ENCODE measurements at regions not wholly inside any gene's neighbourhood (a gene's known extent, or its start where the extent isn't known, plus 50 kb on each side); places are given as distances from the start of the nearest gene placed in this dataset.

- Histone ChIP-seq H3K9me2 (ENCODE audit: insufficient read depth, low read length) (no peaks in the 10 kb centered on the region), H3K36me3 (ENCODE audit: insufficient read depth, low read length) (no peaks in the 10 kb centered on the region), H3K79me2 (ENCODE audit: insufficient read depth, low read depth, low read length) (no peaks in the 10 kb centered on the region), H3K9me3 (ENCODE audit: low read length) (no peaks in the 10 kb centered on the region), H3K4me1 (ENCODE audit: insufficient read depth, low read length, poor library complexity, severe bottlenecking) (no peaks in the 10 kb centered on the region), H2AFZ (ENCODE audit: low read length) (no peak overlapping the region), H3K4me2 (ENCODE audit: low read length) (no peak overlapping the region), H3K4me3 (ENCODE audit: low read depth, low read length, poor library complexity, severe bottlenecking) (no peak overlapping the region), H3K27ac (ENCODE audit: low read depth, low read length, poor library complexity, severe bottlenecking) (no peak overlapping the region), H4K20me1 (ENCODE audit: insufficient read depth, low read length) (no peaks in the 10 kb centered on the region)
- intact Hi-C loops (cut with micrococcal nuclease; ENCODE audit: unreplicated experiment) = no loop called here
- BruUV-seq (replicated peaks) = no TSS peak
- DNase-seq (ENCODE audit: low spot score) = no peak
- ChIA-PET POLR2A (interaction anchor here (1.1 kb wide), 1 partner anchor 14 kb away, joined by 3 read pairs; no protein-coding TSS in a partner anchor), CTCF (ENCODE audit: unreplicated experiment) (no interaction called here)
- TF ChIP-seq CTCF (conservative IDR thresholded peaks at IDR 0.05; ENCODE audit: low read length) (no peak), EZH2phosphoT487 (IDR thresholded peaks at IDR 0.05; ENCODE audit: borderline replicate concordance, low read depth, low read length) (no peak)
Measured at GRCh38 chr2:172270278-172271079, 156.9 kb upstream of the ITGA6 start.

DNA sequence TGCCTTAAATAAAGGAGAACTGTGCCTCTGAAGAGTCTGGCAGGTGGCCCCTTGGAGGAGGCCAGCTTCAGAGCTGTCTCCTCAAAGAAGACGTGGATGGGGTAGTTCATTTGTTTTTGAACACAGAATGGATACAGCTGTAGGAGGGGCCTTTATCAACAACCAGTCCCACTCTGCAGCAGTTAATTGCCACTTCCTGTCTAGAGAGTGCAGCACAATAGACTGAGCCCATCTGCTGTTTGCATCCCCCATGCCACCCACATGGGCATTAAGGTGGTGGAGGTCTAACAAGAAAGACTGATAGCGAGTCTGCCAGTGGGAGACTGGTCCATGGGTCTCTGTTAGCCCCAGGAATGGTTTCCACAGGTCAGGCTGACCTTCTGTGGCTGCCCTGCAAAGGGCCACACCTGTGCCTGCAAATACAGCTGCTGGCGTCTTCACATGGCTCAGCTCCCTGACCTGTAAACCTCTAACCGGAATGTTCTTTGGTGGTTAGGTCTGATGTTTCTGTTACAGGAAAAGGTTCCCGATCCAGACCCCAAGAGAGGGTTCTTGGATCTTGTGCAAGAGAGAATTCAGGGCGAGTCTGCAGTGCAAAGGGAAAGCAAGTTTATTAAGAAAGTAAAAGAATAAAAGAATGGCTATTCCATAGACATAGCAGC is 153.3 kb upstream of the ITGA6 start:
- H3K4me3 ChIP-seq (ENCODE audit: low read depth, low read length, poor library complexity, severe bottlenecking) = no peak overlapping the region
- TF ChIP-seq CTCF (conservative IDR thresholded peaks at IDR 0.05; ENCODE audit: low read length) (no peak), EZH2phosphoT487 (IDR thresholded peaks at IDR 0.05; ENCODE audit: borderline replicate concordance, low read depth, low read length) (no peak)
- H3K4me1 ChIP-seq (ENCODE audit: insufficient read depth, low read length, poor library complexity, severe bottlenecking) = no peaks in the 10 kb centered on the region
- no peak overlapping the region for H3K4me2 ChIP-seq (ENCODE audit: low read length)
- H3K9me2 ChIP-seq (ENCODE audit: insufficient read depth, low read length) = no peaks in the 10 kb centered on the region
- no peaks in the 10 kb centered on the region for H4K20me1 ChIP-seq (ENCODE audit: insufficient read depth, low read length)
- DNase-seq (ENCODE audit: low spot score) = no peak
- H2AFZ ChIP-seq (ENCODE audit: low read length) = no peak overlapping the region
- POLR2A ChIA-PET = no interaction called here
- no TSS peak for BruUV-seq (replicated peaks)
- H3K79me2 ChIP-seq (ENCODE audit: insufficient read depth, low read depth, low read length) = no peaks in the 10 kb centered on the region
- H3K9me3 ChIP-seq (ENCODE audit: low read length) = no peaks in the 10 kb centered on the region
- no peak overlapping the region for H3K27ac ChIP-seq (ENCODE audit: low read depth, low read length, poor library complexity, severe bottlenecking)
- intact Hi-C loops (cut with micrococcal nuclease; ENCODE audit: unreplicated experiment) = no loop called here
- no peaks in the 10 kb centered on the region for H3K36me3 ChIP-seq (ENCODE audit: insufficient read depth, low read length)
- CTCF ChIA-PET (ENCODE audit: unreplicated experiment) = no interaction called here

DNA sequence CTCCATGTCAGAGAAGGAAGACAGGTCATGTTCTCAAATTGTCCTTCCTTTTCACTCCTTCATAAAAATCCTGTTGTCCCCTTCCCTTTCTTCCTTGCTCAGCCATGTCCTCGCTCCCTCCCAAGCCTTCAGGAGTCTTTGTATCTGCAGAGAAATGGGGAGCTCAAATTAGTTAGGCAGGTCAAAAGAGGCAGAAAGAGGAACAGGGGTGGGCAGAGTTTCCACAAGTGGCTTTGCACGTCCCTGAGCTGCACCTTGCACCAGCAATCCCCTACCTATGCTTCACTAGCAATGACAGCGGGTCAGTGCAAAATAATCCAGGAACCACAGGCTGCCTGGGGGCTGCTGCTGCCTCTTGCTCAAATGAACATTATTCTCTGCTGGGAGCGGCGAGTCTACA is 152.1 kb upstream of the ITGA6 start:
- Histone ChIP-seq H3K27ac (ENCODE audit: low read depth, low read length, poor library complexity, severe bottlenecking) (no peak overlapping the region), H4K20me1 (ENCODE audit: insufficient read depth, low read length) (no peaks in the 10 kb centered on the region), H3K79me2 (ENCODE audit: insufficient read depth, low read depth, low read length) (no peaks in the 10 kb centered on the region), H3K9me3 (ENCODE audit: low read length) (no peaks in the 10 kb centered on the region), H2AFZ (ENCODE audit: low read length) (no peak overlapping the region), H3K4me1 (ENCODE audit: insufficient read depth, low read length, poor library complexity, severe bottlenecking) (no peaks in the 10 kb centered on the region), H3K9me2 (ENCODE audit: insufficient read depth, low read length) (no peaks in the 10 kb centered on the region), H3K4me3 (ENCODE audit: low read depth, low read length, poor library complexity, severe bottlenecking) (no peak overlapping the region), H3K36me3 (ENCODE audit: insufficient read depth, low read length) (no peaks in the 10 kb centered on the region), H3K4me2 (ENCODE audit: low read length) (no peak overlapping the region)
- no peak for DNase-seq (ENCODE audit: low spot score)
- ChIA-PET POLR2A (interaction anchor here (1.4 kb wide), 1 partner anchor 11 kb away, joined by 3 read pairs; no protein-coding TSS in a partner anchor), CTCF (ENCODE audit: unreplicated experiment) (no interaction called here)
- TF ChIP-seq CTCF (conservative IDR thresholded peaks at IDR 0.05; ENCODE audit: low read length) = no peak
- no peak for TF ChIP-seq EZH2phosphoT487 (IDR thresholded peaks at IDR 0.05; ENCODE audit: borderline replicate concordance, low read depth, low read length)
- intact Hi-C loops (cut with micrococcal nuclease; ENCODE audit: unreplicated experiment) = no loop called here
- no TSS peak for BruUV-seq (replicated peaks)
